ENCODE measurements at regions not wholly inside any gene's neighbourhood (a gene's known extent, or its start where the extent isn't known, plus 50 kb on each side); places are given as distances from the start of the nearest gene placed in this dataset.

- no peak for DNase-seq
These were observed 1106.2 kb upstream of the GJE1 start for GRCh38 chr6:141026504-141026903.

DNA sequence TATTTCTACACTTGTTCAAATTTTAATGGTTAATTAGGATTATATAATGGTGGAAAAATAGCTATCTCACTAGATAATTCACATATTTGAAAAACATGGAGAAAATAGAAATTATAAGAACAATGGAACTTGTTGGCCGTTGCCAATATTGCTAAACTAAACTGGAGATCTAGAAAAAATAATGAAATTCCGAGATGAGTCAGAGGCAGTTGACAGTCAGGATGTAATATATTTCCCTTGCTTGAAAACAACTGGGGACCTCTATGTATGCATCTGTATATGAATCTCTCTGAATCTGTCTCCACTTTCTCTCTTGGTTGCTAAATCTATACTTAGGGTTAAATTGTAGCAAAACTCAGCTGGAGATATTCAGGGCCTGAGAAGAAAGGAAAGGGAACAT is 1108.2 kb upstream of the GJE1 start:
- DNase-seq: no peak

GRCh38 chr6:141017941-141018340 is 1114.8 kb upstream of the GJE1 start:
- DNase-seq: no peak

DNA sequence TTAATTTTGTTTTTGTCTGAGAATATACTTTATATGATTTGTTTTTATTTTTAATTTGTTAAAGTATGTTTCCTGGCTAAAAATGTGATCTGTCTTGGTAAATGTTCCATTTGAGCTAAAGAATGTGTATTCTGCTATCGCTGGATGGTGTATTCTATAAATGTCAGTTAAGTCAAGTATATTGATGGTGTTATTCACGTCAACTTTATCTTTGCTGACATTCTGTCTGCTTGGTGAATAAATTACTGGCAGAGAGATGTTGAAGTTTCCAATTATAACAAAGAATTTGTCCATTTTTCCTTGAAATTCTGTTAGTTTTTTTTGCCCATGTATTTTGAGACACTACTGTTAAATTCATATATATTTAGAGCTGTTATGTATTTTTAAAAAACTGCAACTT is 1131.8 kb upstream of the GJE1 start:
- DNase-seq: no peak

DNA sequence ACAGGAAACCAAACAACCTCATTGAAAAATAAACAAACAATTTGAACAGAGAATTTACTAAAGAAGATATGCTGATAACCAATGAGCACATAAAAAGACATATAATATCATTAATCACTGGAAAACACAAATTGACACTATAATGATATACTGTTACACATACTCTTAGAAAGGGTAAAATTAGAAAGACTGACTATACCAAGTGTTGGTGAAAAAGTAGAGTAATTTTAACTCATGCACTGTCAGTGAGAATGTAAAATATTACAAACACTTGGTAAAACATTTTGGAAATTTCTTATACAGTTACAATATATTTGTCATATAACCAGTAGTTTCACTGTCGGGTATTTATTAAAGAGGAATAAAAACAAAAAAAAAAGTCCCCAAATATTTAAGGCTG is 1139.2 kb upstream of the GJE1 start:
- DNase-seq: no peak

DNA sequence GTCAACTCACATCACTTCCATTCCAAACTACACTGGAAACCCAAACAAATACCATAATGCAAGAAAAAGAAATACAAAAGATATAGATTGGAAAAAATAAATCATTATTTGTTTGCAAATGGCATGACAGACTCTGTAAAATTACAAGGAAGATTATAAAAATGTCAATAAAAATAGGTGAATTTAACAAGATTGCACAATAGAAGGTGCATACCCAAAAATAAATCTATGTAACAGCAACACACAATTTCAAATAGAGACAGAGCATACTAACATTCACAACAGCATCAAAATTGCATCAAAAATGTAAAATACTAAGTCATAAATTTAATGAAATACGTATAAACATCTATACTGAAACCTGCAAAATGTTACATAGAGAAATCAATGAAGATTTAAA is 1140.0 kb upstream of the GJE1 start:
- no peak for DNase-seq

- no peak for DNase-seq
These were observed 1143.9 kb upstream of the GJE1 start for GRCh38 chr6:140988780-140989179.

GRCh38 chr6:140987364-140988155 is 1145.2 kb upstream of the GJE1 start:
- DNase-seq: no peak

DNA sequence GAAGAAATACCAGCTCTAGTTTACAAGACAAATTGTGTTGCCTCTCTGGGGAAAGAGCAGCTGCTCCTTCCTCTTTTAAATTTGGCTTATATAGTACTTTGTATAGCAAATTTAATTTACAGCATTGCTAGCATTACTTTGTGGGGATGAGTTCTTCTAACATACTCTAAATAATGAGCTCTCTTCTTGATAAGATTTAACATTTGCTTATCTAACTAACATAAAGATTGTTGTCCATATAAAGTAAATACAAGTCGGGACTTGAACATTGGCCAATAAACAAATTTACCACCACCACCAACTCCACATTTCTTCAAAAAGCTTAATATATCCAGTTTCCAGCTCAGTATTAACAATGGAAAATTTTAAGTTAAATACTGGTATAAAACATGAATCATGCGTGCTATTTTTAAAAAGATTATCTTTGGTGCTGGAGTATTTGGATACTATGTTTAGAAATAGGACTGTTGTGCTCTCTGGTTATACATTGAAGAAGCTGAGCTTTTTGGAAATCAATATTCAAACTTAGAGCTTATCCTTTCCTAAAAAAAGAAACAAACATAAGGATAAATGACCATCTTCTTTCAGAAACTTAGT is 1146.9 kb upstream of the GJE1 start:
- DNase-seq: no peak

GRCh38 chr6:140980265-140980887 is 1152.3 kb upstream of the GJE1 start:
- no peak for DNase-seq

DNA sequence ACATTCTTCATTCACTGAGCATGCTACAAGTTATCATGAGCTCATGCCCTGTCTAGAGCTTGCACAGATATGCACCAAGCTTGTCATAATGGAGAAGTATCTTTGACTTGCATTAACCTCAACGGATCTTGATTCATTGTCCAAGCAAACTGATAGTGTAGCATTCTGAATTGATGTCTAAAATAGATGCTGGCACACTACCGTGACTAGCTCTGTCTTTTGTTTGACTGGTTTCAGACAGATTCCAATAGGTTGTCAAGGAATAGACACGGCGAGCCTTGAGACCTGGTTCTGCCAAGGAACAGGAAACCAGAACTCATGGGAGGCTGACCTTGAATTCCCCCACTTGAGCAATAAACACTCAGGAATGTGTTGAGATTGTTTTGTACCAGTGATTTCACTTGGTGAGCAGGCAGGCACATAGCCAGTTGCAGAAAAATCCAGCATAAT is 1153.1 kb upstream of the GJE1 start:
- no peak for DNase-seq

DNA sequence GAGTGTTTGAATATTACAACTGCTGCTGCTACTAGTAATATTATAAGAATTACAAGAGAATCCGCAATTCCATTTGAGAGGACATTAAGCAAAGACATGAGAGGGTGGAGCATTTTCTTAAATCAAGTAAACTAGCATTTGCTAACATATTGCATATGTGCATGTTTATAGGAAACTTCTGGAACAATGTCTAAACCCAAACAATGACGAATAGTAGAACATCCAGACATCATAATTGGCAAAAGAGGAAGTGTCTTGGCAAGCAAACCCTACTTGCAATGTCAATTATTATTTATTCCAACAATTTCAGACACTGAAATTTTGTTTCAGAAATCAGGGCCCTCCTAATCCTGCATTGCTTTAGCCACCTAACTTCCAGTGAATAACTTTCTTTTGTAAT is 1155.3 kb upstream of the GJE1 start:
- DNase-seq: no peak

GRCh38 chr6:140976806-140977205 is 1155.9 kb upstream of the GJE1 start:
- no peak for DNase-seq

DNA sequence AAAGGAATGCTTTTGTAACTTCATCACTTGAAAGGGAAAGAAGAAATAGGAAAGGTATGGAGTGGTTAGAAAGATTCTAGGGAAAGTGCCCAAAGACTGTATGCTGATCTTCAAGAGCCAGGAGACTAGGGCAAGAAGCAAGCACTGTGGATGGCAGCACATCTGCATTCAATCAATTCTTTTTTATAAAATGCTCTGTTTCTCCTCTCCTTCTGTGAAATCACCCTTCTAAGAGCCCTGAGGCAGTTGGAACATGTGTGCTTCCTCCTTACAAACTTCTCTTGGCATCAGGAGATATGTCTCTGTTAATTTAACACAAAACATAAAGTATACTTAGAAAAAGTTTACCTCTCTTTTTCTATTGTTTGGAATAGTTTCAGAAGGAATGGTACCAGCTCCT is 1162.2 kb upstream of the GJE1 start:
- DNase-seq: no peak

DNA sequence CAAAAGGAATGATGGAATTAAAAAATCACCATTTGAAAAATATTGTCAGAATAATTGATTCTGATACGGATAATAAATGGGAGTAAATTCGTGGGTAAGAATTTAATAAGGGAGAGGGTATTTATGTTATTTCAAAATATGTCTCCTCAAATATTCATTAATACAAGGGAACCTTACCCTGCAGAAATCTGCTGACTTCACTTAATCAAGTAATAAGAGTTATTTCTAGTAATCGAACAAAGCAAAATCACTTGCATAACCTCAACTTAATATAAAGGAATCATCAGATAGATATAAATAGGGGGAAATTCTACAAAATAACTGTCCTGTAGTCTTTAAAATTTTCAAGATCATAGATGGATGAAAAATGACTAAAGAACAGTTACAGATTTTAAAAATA is 1164.7 kb upstream of the GJE1 start:
- no peak for DNase-seq

DNA sequence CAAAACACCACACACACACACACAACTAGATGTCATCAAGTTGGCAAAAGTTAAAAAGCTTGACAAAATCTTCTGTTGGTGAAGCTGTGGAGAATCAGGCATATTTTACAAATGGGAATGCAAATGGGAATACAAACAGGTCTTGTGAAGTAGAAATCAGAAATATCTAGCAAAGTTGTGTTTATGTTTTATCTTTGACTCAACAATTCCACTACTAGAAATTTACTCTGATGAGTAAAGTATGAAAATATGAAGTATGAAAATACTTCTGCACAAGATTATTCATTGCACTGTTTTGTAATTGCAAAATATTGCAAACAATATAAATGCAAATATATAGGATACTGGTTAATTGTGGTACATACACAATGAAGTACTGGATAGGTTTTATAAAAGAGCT is 1166.0 kb upstream of the GJE1 start:
- DNase-seq: no peak

GRCh38 chr6:140960566-140960965 is 1172.2 kb upstream of the GJE1 start:
- DNase-seq: no peak

GRCh38 chr6:140957386-140957785 is 1175.3 kb upstream of the GJE1 start:
- peak; percentile 63 for DNase-seq

GRCh38 chr6:140956571-140957369 is 1176.0 kb upstream of the GJE1 start:
- DNase-seq: peak; percentile 95

GRCh38 chr6:140940251-140940925 is 1192.3 kb upstream of the GJE1 start:
- DNase-seq: no peak

DNA sequence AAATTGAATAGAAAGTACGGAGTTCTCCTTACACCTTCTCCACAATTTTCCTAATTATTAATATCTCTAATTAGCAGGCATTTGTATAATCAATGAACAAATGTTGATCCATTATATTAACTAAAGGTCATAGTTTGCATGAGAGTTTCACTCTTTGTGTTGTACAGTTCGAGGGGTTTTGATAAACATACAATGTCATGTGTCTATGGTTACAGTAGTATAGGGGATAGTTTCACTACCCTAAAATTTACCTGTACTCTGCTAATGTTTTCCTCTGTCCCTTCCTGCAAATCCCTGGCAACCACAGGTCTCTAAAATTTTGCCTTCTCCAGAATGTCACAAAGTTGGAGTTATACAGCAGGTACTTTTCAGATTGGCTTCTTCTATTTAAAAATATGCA is 1199.8 kb upstream of the GJE1 start:
- no peak for DNase-seq

- DNase-seq: no peak
These were observed 1201.1 kb upstream of the GJE1 start for GRCh38 chr6:140931581-140931980.

- DNase-seq: no peak
These were observed 1203.6 kb upstream of the GJE1 start for GRCh38 chr6:140929121-140929520.
